ENCODE measurements at regions not wholly inside any gene's neighbourhood (a gene's known extent, or its start where the extent isn't known, plus 50 kb on each side); places are given as distances from the start of the nearest gene placed in this dataset.

- TF ChIP-seq CTCF (IDR thresholded peaks at IDR 0.05; ENCODE audit: unreplicated experiment), result no peak
- Mint-ChIP-seq H3K9me3 (ENCODE audit: unreplicated experiment) (no peaks in the 10 kb centered on the region), H3K27me3 (ENCODE audit: insufficient read depth, unreplicated experiment) (no peaks in the 10 kb centered on the region), H3K27ac (ENCODE audit: low read depth, unreplicated experiment) (no peak overlapping the region), H3K4me1 (ENCODE audit: insufficient read depth, unreplicated experiment) (no peaks in the 10 kb centered on the region), H3K36me3 (ENCODE audit: insufficient read depth, unreplicated experiment) (no peaks in the 10 kb centered on the region), H3K4me3 (ENCODE audit: unreplicated experiment) (no peak overlapping the region)
- DNase-seq (ENCODE audit: unreplicated experiment), result no peak
- ChIA-PET CTCF (no interaction called here), POLR2A (no interaction called here)
- intact Hi-C loops (cut with micrococcal nuclease), result no loop called here
- no TSS peak for BruUV-seq (replicated peaks)
Measured at GRCh38 chr11:130624971-130625544, 176.6 kb downstream of the ADAMTS15 start.

- ChIA-PET CTCF (interaction anchor here (1.0 kb wide), 1 partner anchor 236 kb away, joined by 3 read pairs; no protein-coding TSS in a partner anchor), POLR2A (no interaction called here)
- Mint-ChIP-seq H3K36me3 (ENCODE audit: insufficient read depth, unreplicated experiment) (no peaks in the 10 kb centered on the region), H3K9me3 (ENCODE audit: unreplicated experiment) (no peaks in the 10 kb centered on the region), H3K27ac (ENCODE audit: low read depth, unreplicated experiment) (no peak overlapping the region), H3K27me3 (ENCODE audit: insufficient read depth, unreplicated experiment) (no peaks in the 10 kb centered on the region), H3K4me3 (ENCODE audit: unreplicated experiment) (no peak overlapping the region), H3K4me1 (ENCODE audit: insufficient read depth, unreplicated experiment) (peaks cover 4% of the 10 kb centered on the region)
- BruUV-seq (replicated peaks), result no TSS peak
- TF ChIP-seq CTCF (IDR thresholded peaks at IDR 0.05; ENCODE audit: unreplicated experiment), result no peak
- intact Hi-C loops (cut with micrococcal nuclease), result no loop called here
- DNase-seq (ENCODE audit: unreplicated experiment), result no peak
Measured at GRCh38 chr11:130625578-130626306, 177.3 kb downstream of the ADAMTS15 start.

- DNase-seq (ENCODE audit: unreplicated experiment), result peak; percentile 60
- intact Hi-C loops (cut with micrococcal nuclease), result no loop called here
- no peak overlapping the region for H3K27ac Mint-ChIP-seq (ENCODE audit: low read depth, unreplicated experiment)
- no peaks in the 10 kb centered on the region for H3K9me3 Mint-ChIP-seq (ENCODE audit: unreplicated experiment)
- no peaks in the 10 kb centered on the region for H3K36me3 Mint-ChIP-seq (ENCODE audit: insufficient read depth, unreplicated experiment)
- TF ChIP-seq CTCF (IDR thresholded peaks at IDR 0.05; ENCODE audit: unreplicated experiment), result no peak
- CTCF ChIA-PET, result interaction anchor here (0.5 kb wide), 1 partner anchor 168 kb away, joined by 3 read pairs; no protein-coding TSS in a partner anchor
- peaks cover 22% of the 10 kb centered on the region for H3K4me1 Mint-ChIP-seq (ENCODE audit: insufficient read depth, unreplicated experiment)
- no peaks in the 10 kb centered on the region for H3K27me3 Mint-ChIP-seq (ENCODE audit: insufficient read depth, unreplicated experiment)
- no TSS peak for BruUV-seq (replicated peaks)
- POLR2A ChIA-PET, result no interaction called here
- no peak overlapping the region for H3K4me3 Mint-ChIP-seq (ENCODE audit: unreplicated experiment)
Measured at GRCh38 chr11:130629039-130629438, 180.6 kb downstream of the ADAMTS15 start.

- H3K27ac Mint-ChIP-seq (ENCODE audit: low read depth, unreplicated experiment), result no peak overlapping the region
- no peaks in the 10 kb centered on the region for H3K27me3 Mint-ChIP-seq (ENCODE audit: insufficient read depth, unreplicated experiment)
- BruUV-seq (replicated peaks), result no TSS peak
- DNase-seq (ENCODE audit: unreplicated experiment), result peak; percentile 95
- CTCF ChIA-PET, result interaction anchor here (1.1 kb wide), 1 partner anchor 87 kb away, joined by 3 read pairs; no protein-coding TSS in a partner anchor
- peaks cover 30% of the 10 kb centered on the region for H3K4me1 Mint-ChIP-seq (ENCODE audit: insufficient read depth, unreplicated experiment)
- intact Hi-C loops (cut with micrococcal nuclease), result no loop called here
- H3K4me3 Mint-ChIP-seq (ENCODE audit: unreplicated experiment), result peak overlapping the region; percentile 42
- POLR2A ChIA-PET, result interaction anchor here (0.6 to 1.2 kb wide), 4 partner anchors 20 to 154 kb away, joined by 3 read pairs; no protein-coding TSS in a partner anchor
- no peaks in the 10 kb centered on the region for H3K36me3 Mint-ChIP-seq (ENCODE audit: insufficient read depth, unreplicated experiment)
- no peak for TF ChIP-seq CTCF (IDR thresholded peaks at IDR 0.05; ENCODE audit: unreplicated experiment)
- no peaks in the 10 kb centered on the region for H3K9me3 Mint-ChIP-seq (ENCODE audit: unreplicated experiment)
Measured at GRCh38 chr11:130631119-130631518, 182.7 kb downstream of the ADAMTS15 start.

Measured in MCF 10A (cell line).